Tibial nerve (tissue), 4 donors: ENCODE measurements at regions not wholly inside any gene's neighbourhood (a gene's known extent, or its start where the extent isn't known, plus 50 kb on each side); places are given as distances from the start of the nearest gene placed in this dataset.

ENCODE experiments used
- DNase-seq, 2 donors: peaks; one replicate each; pipeline ENCODE4 v3.0.0-alpha.2; 2019; ENCODE audit warnings: low spot score in 2 of 2
- H3K27ac ChIP-seq, 4 donors: fragments of 200-600 bp; sonication (generic) in 3 of 4; one replicate each; pipeline ENCODE4 v1.5.1; 2017 to 2019; ENCODE audit warnings: mild to moderate bottlenecking in 1 of 4
- H3K27me3 ChIP-seq, 2 donors: fragments of 200-600 bp; sonication (generic) in 1 of 2; one replicate each; pipeline versions ENCODE4 v1.5.1 to v1.6.0; 2017 to 2019
- H3K36me3 ChIP-seq, 3 donors: fragments of 200-600 bp; sonication (generic); one replicate each; pipeline ENCODE4 v1.5.1; 2018 to 2019
- H3K4me1 ChIP-seq, 4 donors: fragments of 200-600 bp; sonication (generic) in 3 of 4; one replicate each; pipeline ENCODE4 v1.5.1; 2017 to 2019
- H3K4me3 ChIP-seq, 4 donors: fragments of 200-600 bp; sonication (generic) in 3 of 4; one replicate each; pipeline ENCODE4 v1.5.1; 2017 to 2019; ENCODE audit warnings: mild to moderate bottlenecking in 1 of 4, moderate library complexity in 1 of 4
- H3K9me3 ChIP-seq, 4 donors: fragments of 200-600 bp; sonication (generic) in 3 of 4; one replicate each; pipeline ENCODE4 v1.5.1; 2017 to 2019
- EP300 ChIP-seq, 2 donors: sonication (generic); formaldehyde crosslinking; IDR thresholded peaks; one replicate each; pipeline ENCODE4 v1.6.1; 2017; ENCODE audit warnings: antibody characterized with exemption in 2 of 2, mild to moderate bottlenecking in 1 of 2
- POLR2A ChIP-seq, 2 donors: fragments of 450-650 bp; IDR thresholded peaks; one replicate each; pipeline ENCODE4 v1.6.1; 2017; ENCODE audit warnings: antibody characterized with exemption in 2 of 2, mild to moderate bottlenecking in 2 of 2, moderate library complexity in 2 of 2
- WGBS, 2 donors: methylation state at CpG; one replicate each; pipeline ENCODE4 v1.1.5; 2018; 5-methylcytosine and 5-hydroxymethylcytosine counted together
- TF ChIP-seq, protein P1 (sequence below), 5 experiments: fragments of 200-600 bp in 3 of 5; fragments of 450-650 bp in 2 of 5; sonication (generic) in 3 of 5; IDR thresholded peaks; one replicate each; pipeline ENCODE4 v1.5.1; 2016 to 2019; ENCODE audit warnings: antibody characterized with exemption in 5 of 5, mild to moderate bottlenecking in 3 of 5, moderate library complexity in 2 of 5

DNA sequence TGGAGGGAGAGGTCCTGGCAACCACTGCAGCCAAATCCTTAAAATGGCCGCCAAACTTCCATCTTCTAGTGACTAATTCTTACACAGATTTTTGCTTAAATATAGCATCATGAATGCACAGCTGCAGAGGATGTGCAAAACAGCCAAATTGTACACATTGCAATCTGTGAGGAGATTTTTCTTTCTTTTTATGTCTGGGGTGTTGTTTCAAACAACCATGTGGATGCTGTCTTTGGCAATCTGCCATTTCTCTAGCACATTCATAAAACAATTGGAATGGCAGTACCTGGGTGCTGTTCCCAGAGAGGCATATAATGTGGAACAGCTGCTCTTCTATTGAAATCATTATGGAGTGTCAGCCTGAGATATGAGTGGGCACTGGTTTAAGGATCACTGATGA lies 1082.9 kb upstream of the SEMA6A start:
- Histone ChIP-seq H3K27ac (no peak overlapping the region), H3K9me3 (no peaks in the 10 kb centered on the region), H3K27me3 (no peaks in the 10 kb centered on the region), H3K36me3 (no peaks in the 10 kb centered on the region), H3K4me3 (no peak overlapping the region), H3K4me1 (no peaks in the 10 kb centered on the region)
- TF ChIP-seq POLR2A (IDR thresholded peaks at IDR 0.05), result no peak
- TF ChIP-seq, protein P1, sequence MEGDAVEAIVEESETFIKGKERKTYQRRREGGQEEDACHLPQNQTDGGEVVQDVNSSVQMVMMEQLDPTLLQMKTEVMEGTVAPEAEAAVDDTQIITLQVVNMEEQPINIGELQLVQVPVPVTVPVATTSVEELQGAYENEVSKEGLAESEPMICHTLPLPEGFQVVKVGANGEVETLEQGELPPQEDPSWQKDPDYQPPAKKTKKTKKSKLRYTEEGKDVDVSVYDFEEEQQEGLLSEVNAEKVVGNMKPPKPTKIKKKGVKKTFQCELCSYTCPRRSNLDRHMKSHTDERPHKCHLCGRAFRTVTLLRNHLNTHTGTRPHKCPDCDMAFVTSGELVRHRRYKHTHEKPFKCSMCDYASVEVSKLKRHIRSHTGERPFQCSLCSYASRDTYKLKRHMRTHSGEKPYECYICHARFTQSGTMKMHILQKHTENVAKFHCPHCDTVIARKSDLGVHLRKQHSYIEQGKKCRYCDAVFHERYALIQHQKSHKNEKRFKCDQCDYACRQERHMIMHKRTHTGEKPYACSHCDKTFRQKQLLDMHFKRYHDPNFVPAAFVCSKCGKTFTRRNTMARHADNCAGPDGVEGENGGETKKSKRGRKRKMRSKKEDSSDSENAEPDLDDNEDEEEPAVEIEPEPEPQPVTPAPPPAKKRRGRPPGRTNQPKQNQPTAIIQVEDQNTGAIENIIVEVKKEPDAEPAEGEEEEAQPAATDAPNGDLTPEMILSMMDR (IDR thresholded peaks at IDR 0.05), result no peak
- no peak for TF ChIP-seq EP300 (IDR thresholded peaks at IDR 0.05)
- DNase-seq, result no peak
- WGBS, 2 donors, result 53 to 62% methylated on average over 1 of the region's 1 CpG

DNA sequence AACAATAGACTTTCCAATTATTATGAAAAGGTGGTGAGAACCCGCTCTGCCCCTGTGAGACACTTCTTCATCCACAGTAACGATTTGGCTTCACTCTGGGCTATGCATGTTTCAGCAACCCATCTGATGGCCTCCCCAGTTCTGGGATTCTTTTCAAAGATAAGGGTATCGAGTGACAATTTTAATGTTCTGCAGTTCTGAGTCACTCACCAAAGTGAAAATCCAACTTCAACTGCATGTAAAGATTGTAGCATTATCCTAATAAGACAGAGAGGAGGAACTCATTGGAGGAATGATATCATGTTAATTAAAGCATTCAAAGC lies 1078.3 kb upstream of the SEMA6A start:
- H3K4me3 ChIP-seq, result no peak overlapping the region

DNA sequence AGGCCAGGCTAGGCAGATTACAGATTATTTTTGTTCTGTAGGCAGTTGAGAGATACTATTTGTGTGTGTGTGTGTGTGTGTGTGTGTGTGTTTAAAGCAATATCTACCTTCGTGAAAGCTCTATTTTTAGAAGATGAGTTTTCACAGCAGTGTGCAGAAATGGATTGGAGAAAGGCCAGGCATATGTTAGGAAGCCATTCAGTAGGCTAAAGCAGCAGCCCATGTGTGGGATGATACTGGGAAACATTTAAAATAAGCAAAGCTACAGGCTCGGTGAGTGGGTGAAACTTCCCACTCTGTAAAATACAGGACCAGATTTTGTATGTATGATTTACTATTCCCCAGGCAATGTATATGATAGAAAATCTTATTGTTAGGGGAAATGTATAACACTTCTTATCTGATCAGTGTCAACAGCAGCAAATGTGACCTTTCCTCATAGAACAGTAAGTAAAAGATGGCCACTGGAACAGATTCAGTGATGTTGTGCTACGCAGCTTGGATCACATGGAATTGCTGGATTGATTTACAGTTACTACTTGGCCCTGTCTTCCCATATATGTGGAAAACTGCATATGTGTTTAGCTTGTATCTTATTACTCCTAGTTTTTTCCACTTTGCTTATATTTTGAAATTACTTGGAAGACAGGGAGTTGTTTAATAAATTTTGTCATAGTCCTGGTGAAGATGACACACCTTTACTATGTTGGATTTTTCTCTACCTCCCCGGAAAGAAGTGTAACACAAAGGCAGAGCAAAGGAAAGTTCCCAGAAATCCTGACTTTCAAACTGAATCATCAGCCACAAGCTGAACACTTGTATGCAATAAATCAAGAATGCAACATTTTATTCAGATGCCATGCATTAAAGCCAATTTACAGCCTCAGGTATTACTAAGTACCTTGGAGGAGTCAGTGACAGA lies 1077.7 kb upstream of the SEMA6A start:
- WGBS, 2 donors, result 54 to 56% methylated on average over 4 of the region's 4 CpGs

More for the DNA sequence above, 1078.3 kb upstream of the SEMA6A start:
- TF ChIP-seq POLR2A (IDR thresholded peaks at IDR 0.05), result no peak
- TF ChIP-seq, protein P1 (IDR thresholded peaks at IDR 0.05), result no peak
- no peak for TF ChIP-seq EP300 (IDR thresholded peaks at IDR 0.05)
- WGBS, 2 donors, result 88 to 95% methylated on average over 3 of the region's 3 CpGs
- Histone ChIP-seq H3K27me3 (no peaks in the 10 kb centered on the region), H3K27ac (no peak overlapping the region), H3K9me3 (no peaks in the 10 kb centered on the region), H3K4me1 (no peaks in the 10 kb centered on the region), H3K36me3 (no peaks in the 10 kb centered on the region)
- no peak for DNase-seq

DNA sequence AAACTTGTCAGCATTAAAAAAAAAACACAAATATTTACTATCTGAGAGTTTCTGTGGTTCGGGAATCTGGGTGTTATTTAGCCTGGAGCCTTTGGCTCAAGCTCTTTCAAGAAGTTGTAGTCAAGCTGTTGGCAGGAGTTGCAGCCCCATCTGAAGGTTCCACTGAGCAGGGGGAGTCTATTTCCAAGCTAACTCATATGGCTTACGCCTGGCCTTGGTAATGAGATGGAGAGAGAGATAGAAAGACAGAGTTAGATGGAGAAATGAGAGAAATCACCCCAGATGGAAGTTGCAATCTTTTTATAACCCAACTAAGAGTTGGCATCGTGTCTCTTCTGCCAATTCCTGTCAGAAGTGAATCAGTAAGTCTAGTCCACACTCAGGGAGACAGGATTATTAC lies 1075.2 kb upstream of the SEMA6A start:
- WGBS, 2 donors, result 85 to 91% methylated on average over 3 of the region's 3 CpGs
- no peaks in the 10 kb centered on the region for H3K27me3 ChIP-seq
- H3K9me3 ChIP-seq, result no peaks in the 10 kb centered on the region
- H3K36me3 ChIP-seq, result no peaks in the 10 kb centered on the region
- H3K4me3 ChIP-seq, result no peak overlapping the region
- H3K27ac ChIP-seq, result no peak overlapping the region
- no peak for TF ChIP-seq POLR2A (IDR thresholded peaks at IDR 0.05)
- H3K4me1 ChIP-seq, result no peaks in the 10 kb centered on the region
- no peak for DNase-seq

More for the DNA sequence above, 1077.7 kb upstream of the SEMA6A start:
- no peak overlapping the region for H3K27ac ChIP-seq
- no peaks in the 10 kb centered on the region for H3K36me3 ChIP-seq
- no peak for DNase-seq
- no peaks in the 10 kb centered on the region for H3K4me1 ChIP-seq
- TF ChIP-seq EP300 (IDR thresholded peaks at IDR 0.05) (no peak), POLR2A (IDR thresholded peaks at IDR 0.05) (no peak)
- TF ChIP-seq, protein P1 (IDR thresholded peaks at IDR 0.05), result no peak
- no peaks in the 10 kb centered on the region for H3K9me3 ChIP-seq
- no peak overlapping the region for H3K4me3 ChIP-seq
- no peaks in the 10 kb centered on the region for H3K27me3 ChIP-seq

DNA sequence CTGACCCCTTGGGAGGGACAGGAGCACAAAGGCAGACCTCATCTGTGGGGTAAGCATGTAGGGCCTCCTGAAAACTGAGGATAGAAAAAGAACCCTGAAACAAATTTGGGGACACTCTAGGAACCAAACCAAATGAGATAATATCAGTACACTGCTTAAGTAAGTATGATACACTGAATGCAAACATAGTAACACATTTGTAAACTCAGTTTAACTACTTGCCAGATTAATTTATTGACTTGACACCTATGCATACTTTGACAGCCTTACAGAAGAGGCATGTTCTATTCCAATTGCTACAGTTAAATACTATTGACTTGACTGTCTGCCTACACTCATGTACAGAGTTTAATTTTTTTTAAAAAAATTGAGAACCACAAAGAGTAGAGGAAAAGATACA lies 1070.8 kb upstream of the SEMA6A start:
- no peak for DNase-seq
- no peaks in the 10 kb centered on the region for H3K4me1 ChIP-seq
- no peaks in the 10 kb centered on the region for H3K9me3 ChIP-seq
- TF ChIP-seq EP300 (IDR thresholded peaks at IDR 0.05), result no peak
- no peak for TF ChIP-seq POLR2A (IDR thresholded peaks at IDR 0.05)
- TF ChIP-seq, protein P1 (IDR thresholded peaks at IDR 0.05), result no peak
- H3K36me3 ChIP-seq, result no peaks in the 10 kb centered on the region
- no peaks in the 10 kb centered on the region for H3K27me3 ChIP-seq
- H3K4me3 ChIP-seq, result no peak overlapping the region
- H3K27ac ChIP-seq, result no peak overlapping the region
